Esophagus squamous epithelium (tissue), 4 donors: ENCODE measurements at regions not wholly inside any gene's neighbourhood (a gene's known extent, or its start where the extent isn't known, plus 50 kb on each side); places are given as distances from the start of the nearest gene placed in this dataset.

Source experiments
- POLR2A ChIP-seq, 4 donors: fragments of 450-650 bp; IDR thresholded peaks; one replicate each; pipeline ENCODE4 v1.6.1; 2017; ENCODE audit warnings: antibody characterized with exemption in 4 of 4, mild to moderate bottlenecking in 4 of 4, moderate library complexity in 3 of 4
- TF ChIP-seq, protein P1 (sequence below), 6 experiments: fragments of 450-650 bp in 4 of 6; fragments of 200-600 bp in 2 of 6; sonication (generic) in 2 of 6; IDR thresholded peaks; one replicate each; pipeline ENCODE4 v1.5.1; 2016 to 2019; ENCODE audit warnings: antibody characterized with exemption in 6 of 6, mild to moderate bottlenecking in 4 of 6, moderate library complexity in 4 of 6

GRCh38 chr16:85243308-85243707, 131.0 kb upstream of the CIBAR2 start:
- TF ChIP-seq, protein P1, sequence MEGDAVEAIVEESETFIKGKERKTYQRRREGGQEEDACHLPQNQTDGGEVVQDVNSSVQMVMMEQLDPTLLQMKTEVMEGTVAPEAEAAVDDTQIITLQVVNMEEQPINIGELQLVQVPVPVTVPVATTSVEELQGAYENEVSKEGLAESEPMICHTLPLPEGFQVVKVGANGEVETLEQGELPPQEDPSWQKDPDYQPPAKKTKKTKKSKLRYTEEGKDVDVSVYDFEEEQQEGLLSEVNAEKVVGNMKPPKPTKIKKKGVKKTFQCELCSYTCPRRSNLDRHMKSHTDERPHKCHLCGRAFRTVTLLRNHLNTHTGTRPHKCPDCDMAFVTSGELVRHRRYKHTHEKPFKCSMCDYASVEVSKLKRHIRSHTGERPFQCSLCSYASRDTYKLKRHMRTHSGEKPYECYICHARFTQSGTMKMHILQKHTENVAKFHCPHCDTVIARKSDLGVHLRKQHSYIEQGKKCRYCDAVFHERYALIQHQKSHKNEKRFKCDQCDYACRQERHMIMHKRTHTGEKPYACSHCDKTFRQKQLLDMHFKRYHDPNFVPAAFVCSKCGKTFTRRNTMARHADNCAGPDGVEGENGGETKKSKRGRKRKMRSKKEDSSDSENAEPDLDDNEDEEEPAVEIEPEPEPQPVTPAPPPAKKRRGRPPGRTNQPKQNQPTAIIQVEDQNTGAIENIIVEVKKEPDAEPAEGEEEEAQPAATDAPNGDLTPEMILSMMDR (IDR thresholded peaks at IDR 0.05), result no peak
- no peak for TF ChIP-seq POLR2A (IDR thresholded peaks at IDR 0.05)
